DND-41 (cell line): ENCODE measurements at regions not wholly inside any gene's neighbourhood (a gene's known extent, or its start where the extent isn't known, plus 50 kb on each side); places are given as distances from the start of the nearest gene placed in this dataset.
A peak's percentile ranks its signal among the peaks of the same experiment; 100 is the strongest.
"Not testable (repeated sequence)": the region's sequence is repeated elsewhere in the genome, so short reads cannot be mapped to it uniquely, and the experiment has no call there.

Source experiments
- ATAC-seq: fragments of 200-7000 bp; cut with Tn5 transposase; 3 replicates; pipeline ENCODE4 v1.9.1; 2021; ENCODE audit warnings: low read depth; ENCODE audit not compliant: insufficient read depth
- DNase-seq: peaks from one replicate; pipeline ENCODE4 v3.0.0-alpha.2; 2020
- H2AFZ ChIP-seq: 2 replicates; pipeline ENCODE4 v1.6.0; 2012; ENCODE audit warnings: low read depth, low read length
- H3K27ac ChIP-seq: 2 replicates; pipeline ENCODE4 v1.5.1; 2012; ENCODE audit warnings: low read length, inconsistent platforms
- H3K27me3 ChIP-seq: fragments of 200-600 bp; sonication (generic); 2 replicates; pipeline ENCODE4 v1.6.0; 2012; ENCODE audit warnings: low read length, mild to moderate bottlenecking, inconsistent platforms; ENCODE audit not compliant: insufficient read depth, poor library complexity
- H3K36me3 ChIP-seq: 2 replicates; pipeline ENCODE4 v1.5.1; 2012; ENCODE audit warnings: low read length, inconsistent platforms; ENCODE audit not compliant: insufficient read depth
- H3K4me1 ChIP-seq: 2 replicates; pipeline ENCODE4 v1.5.1; 2012; ENCODE audit warnings: mild to moderate bottlenecking, low read length; ENCODE audit not compliant: insufficient read depth
- H3K4me2 ChIP-seq: 2 replicates; pipeline ENCODE4 v1.6.0; 2012; ENCODE audit warnings: mild to moderate bottlenecking, moderate library complexity, low read length, inconsistent platforms; ENCODE audit not compliant: insufficient read depth
- H3K4me3 ChIP-seq, 2 experiments: fragments of 200-600 bp in 1 of 2; shearing (Covaris generic) in 1 of 2; 2 replicates each; pipeline ENCODE4 v1.5.1; 2012 to 2016; ENCODE audit warnings: inconsistent platforms in 2 of 2, low read length in 2 of 2, mild to moderate bottlenecking in 2 of 2, low read depth in 1 of 2, moderate library complexity in 1 of 2
- H3K79me2 ChIP-seq: 2 replicates; pipeline ENCODE4 v1.6.0; 2012; ENCODE audit warnings: low read length, inconsistent platforms; ENCODE audit not compliant: insufficient read depth
- H3K9ac ChIP-seq: 2 replicates; pipeline ENCODE4 v1.6.0; 2012; ENCODE audit warnings: low read depth, mild to moderate bottlenecking, inconsistent platforms, low read length, moderate library complexity
- H3K9me3 ChIP-seq: 2 replicates; pipeline ENCODE4 v1.5.1; 2012; ENCODE audit warnings: low read length, moderate library complexity, mild to moderate bottlenecking, inconsistent platforms; ENCODE audit not compliant: insufficient read depth, severe bottlenecking
- H4K20me1 ChIP-seq: 2 replicates; pipeline ENCODE4 v1.6.0; 2012; ENCODE audit warnings: low read length; ENCODE audit not compliant: insufficient read depth
- CTCF ChIP-seq: IDR thresholded peaks from 2 replicates; pipeline ENCODE4 v1.5.1; 2012; ENCODE audit warnings: borderline replicate concordance, low read length, moderate library complexity, mild to moderate bottlenecking; ENCODE audit not compliant: poor library complexity, severe bottlenecking; ENCODE audit errors: extremely low read depth
- EZH2 ChIP-seq: IDR thresholded peaks from 3 replicates; pipeline ENCODE4 v1.6.1; 2012; ENCODE audit warnings: borderline replicate concordance, low read depth, mild to moderate bottlenecking, moderate library complexity, low read length, inconsistent platforms; ENCODE audit not compliant: severe bottlenecking

- Histone ChIP-seq H4K20me1 (no peaks in the 10 kb centered on the region), H3K79me2 (no peaks in the 10 kb centered on the region), H2AFZ (no peak overlapping the region), H3K27ac (no peak overlapping the region), H3K4me1 (peaks cover 6% of the 10 kb centered on the region), H3K9ac (no peak overlapping the region), H3K36me3 (no peaks in the 10 kb centered on the region), H3K27me3 (no peaks in the 10 kb centered on the region), H3K9me3 (no peaks in the 10 kb centered on the region), H3K4me3 (no peak overlapping the region), H3K4me2 (no peak overlapping the region)
- ATAC-seq, result no peak
- DNase-seq, result no peak
- TF ChIP-seq EZH2 (no peak), CTCF (no peak)
Observed at GRCh38 chrX:8043121-8043520, 115.9 kb upstream of the PNPLA4 start.

- no peak overlapping the region for H3K9ac ChIP-seq
- H3K4me2 ChIP-seq, result no peak overlapping the region
- H3K4me1 ChIP-seq, result peaks cover 14% of the 10 kb centered on the region
- no peaks in the 10 kb centered on the region for H3K79me2 ChIP-seq
- no peak overlapping the region for H2AFZ ChIP-seq
- no peaks in the 10 kb centered on the region for H4K20me1 ChIP-seq
- no peaks in the 10 kb centered on the region for H3K9me3 ChIP-seq
- H3K27ac ChIP-seq, result no peak overlapping the region
- H3K36me3 ChIP-seq, result no peaks in the 10 kb centered on the region
- no peaks in the 10 kb centered on the region for H3K27me3 ChIP-seq
- ATAC-seq (0 out of 3 replicates have a peak, but pooled peaks have one; percentile 32), DNase-seq (no peak)
- TF ChIP-seq EZH2 (no peak), CTCF (peak; percentile 26)
- H3K4me3 ChIP-seq, result no peak overlapping the region
Observed at GRCh38 chrX:8042304-8042703, 115.1 kb upstream of the PNPLA4 start.

- ATAC-seq, H3K9ac ChIP-seq, H4K20me1 ChIP-seq, H3K4me3 ChIP-seq, H3K27ac ChIP-seq, H2AFZ ChIP-seq, DNase-seq, H3K9me3 ChIP-seq, H3K27me3 ChIP-seq, H3K4me2 ChIP-seq, H3K79me2 ChIP-seq, H3K36me3 ChIP-seq: not testable (repeated sequence)
- peaks cover 20% of the 10 kb centered on the region for H3K4me1 ChIP-seq
Observed at GRCh38 chrX:8039711-8040110, 112.5 kb upstream of the PNPLA4 start.

- DNase-seq, result peak; percentile 31
- H3K9me3 ChIP-seq, result no peaks in the 10 kb centered on the region
- H3K4me1 ChIP-seq, result peaks cover 20% of the 10 kb centered on the region
- peak; percentile 82 for ATAC-seq
- no peak for TF ChIP-seq EZH2
- TF ChIP-seq CTCF, result peak; percentile 35
- peak overlapping the region in 1 of 2 experiments; percentile 28; a peak in 1 of 4 replicates for H3K4me3 ChIP-seq
- H3K36me3 ChIP-seq, result no peaks in the 10 kb centered on the region
- H3K4me2 ChIP-seq, result peak overlapping the region; percentile 56
- no peaks in the 10 kb centered on the region for H3K79me2 ChIP-seq
- peaks cover 2% of the 10 kb centered on the region for H3K27me3 ChIP-seq
- peak overlapping the region; percentile 15; the same call in 1 of the 2 replicates for H3K9ac ChIP-seq
- no peaks in the 10 kb centered on the region for H4K20me1 ChIP-seq
- H3K27ac ChIP-seq, result peak overlapping the region; percentile 68
- H2AFZ ChIP-seq, result peak overlapping the region; percentile 79
Observed at GRCh38 chrX:8037593-8038348, 110.6 kb upstream of the PNPLA4 start.
